ENCODE measurements at regions not wholly inside any gene's neighbourhood (a gene's known extent, or its start where the extent isn't known, plus 50 kb on each side); places are given as distances from the start of the nearest gene placed in this dataset.

- TF ChIP-seq CTCF (conservative IDR thresholded peaks at IDR 0.05; ENCODE audit: low read length) = no peak
- no peak for TF ChIP-seq EZH2phosphoT487 (IDR thresholded peaks at IDR 0.05; ENCODE audit: borderline replicate concordance, low read depth, low read length)
These were observed 52.7 kb upstream of the VIPR2 start for GRCh38 chr7:159197066-159197975.
